GM19043 (cell line): ENCODE measurements at regions not wholly inside any gene's neighbourhood (a gene's known extent, or its start where the extent isn't known, plus 50 kb on each side); places are given as distances from the start of the nearest gene placed in this dataset.

Experiments used
- ATAC-seq: cut with Tn5 transposase; IDR thresholded peaks from one replicate; pipeline ENCODE4 v1.9.1; 2021; ENCODE audit warnings: low read depth; ENCODE audit not compliant: unreplicated experiment

GRCh38 chr2:52127527-52127926 lies 1095.6 kb upstream of the NRXN1 start:
- ATAC-seq, result no peak

- no peak for ATAC-seq
Observed at GRCh38 chr2:52117299-52117698, 1085.4 kb upstream of the NRXN1 start.

DNA sequence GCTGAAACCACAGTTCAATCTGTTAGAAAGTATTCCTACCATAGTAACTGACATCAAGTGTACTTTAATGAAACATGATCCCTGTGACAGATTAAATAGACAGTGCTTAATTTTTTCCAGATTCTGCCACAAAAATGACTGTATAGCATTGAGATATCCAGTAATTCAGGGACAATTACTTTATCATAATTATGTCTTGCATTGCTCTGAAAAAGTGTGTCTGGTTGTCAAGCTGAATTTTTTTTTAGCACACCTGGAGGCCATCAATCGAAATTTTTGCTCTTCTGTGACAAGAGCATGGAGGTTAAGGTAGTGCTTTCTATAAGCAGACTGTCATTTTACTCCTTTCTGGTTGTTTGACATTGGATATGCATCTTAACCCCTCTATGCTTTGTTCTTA lies 1083.8 kb upstream of the NRXN1 start:
- ATAC-seq, result no peak

DNA sequence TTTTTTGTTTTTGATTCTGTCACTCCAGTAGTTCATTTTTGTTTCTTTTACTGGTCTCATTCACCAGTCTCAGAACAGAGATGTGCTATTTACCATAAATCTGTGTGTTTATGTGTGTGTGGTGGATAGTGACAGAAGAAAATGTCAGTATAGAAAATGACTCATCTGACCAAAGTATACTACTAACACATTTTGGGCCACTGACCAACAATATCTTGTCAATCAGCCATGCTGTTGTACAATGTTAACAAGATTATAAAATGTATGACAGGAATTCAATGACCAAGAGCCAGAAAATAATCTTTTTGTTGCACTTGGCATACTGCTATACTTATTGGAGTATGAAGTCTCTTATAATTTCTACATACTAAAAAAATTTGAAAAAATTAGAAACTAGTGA lies 1081.4 kb upstream of the NRXN1 start:
- no peak for ATAC-seq

- no peak for ATAC-seq
Observed at GRCh38 chr2:52112141-52112540, 1080.2 kb upstream of the NRXN1 start.

DNA sequence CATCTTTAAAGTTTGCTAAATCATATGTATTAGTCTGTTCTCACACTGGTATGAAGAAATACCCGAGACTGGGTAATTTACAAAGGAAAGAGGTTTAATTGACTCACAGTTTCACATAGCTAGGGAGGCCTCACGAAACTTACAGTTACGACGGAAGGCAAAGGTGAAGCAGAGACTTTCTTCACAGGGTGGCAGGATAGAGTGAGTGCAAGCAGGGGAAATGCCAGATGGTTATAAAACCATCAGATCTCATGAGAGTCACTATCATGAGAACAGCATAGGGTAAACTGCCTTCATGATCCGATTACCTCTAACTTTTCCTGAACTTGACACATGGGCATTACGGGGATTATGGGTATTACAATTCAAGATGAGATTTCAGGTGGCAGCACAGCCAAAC lies 1075.2 kb upstream of the NRXN1 start:
- ATAC-seq, result no peak

- no peak for ATAC-seq
Observed at GRCh38 chr2:52097071-52097470, 1065.1 kb upstream of the NRXN1 start.

- no peak for ATAC-seq
Observed at GRCh38 chr2:52084759-52085158, 1052.8 kb upstream of the NRXN1 start.

- no peak for ATAC-seq
Observed at GRCh38 chr2:52083214-52083613, 1051.3 kb upstream of the NRXN1 start.

- ATAC-seq, result no peak
Observed at GRCh38 chr2:52082646-52083045, 1050.7 kb upstream of the NRXN1 start.

DNA sequence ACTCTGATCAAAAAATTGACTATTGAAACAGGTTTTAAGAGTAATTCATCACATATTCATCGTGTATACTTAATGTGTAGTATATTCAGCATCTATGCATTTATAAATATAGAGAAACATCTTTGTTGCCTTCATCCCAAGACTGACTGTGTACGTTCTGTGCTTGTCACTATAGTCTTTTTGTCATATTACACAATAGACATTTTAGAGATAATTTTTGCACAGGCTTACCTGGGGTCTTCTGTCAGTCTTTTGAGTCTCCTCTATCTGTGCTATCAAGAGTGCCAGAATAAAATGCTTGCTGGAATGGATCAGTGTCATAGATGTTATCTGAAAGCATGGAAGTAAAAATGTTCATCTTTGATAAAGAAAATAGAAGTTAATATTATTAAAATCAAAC lies 1047.7 kb upstream of the NRXN1 start:
- no peak for ATAC-seq

GRCh38 chr2:52077159-52077558 lies 1045.2 kb upstream of the NRXN1 start:
- no peak for ATAC-seq

- no peak for ATAC-seq
Observed at GRCh38 chr2:52074130-52074719, 1042.3 kb upstream of the NRXN1 start.

GRCh38 chr2:52072949-52073348 lies 1041.0 kb upstream of the NRXN1 start:
- ATAC-seq, result no peak

- no peak for ATAC-seq
Observed at GRCh38 chr2:52070665-52071064, 1038.7 kb upstream of the NRXN1 start.

DNA sequence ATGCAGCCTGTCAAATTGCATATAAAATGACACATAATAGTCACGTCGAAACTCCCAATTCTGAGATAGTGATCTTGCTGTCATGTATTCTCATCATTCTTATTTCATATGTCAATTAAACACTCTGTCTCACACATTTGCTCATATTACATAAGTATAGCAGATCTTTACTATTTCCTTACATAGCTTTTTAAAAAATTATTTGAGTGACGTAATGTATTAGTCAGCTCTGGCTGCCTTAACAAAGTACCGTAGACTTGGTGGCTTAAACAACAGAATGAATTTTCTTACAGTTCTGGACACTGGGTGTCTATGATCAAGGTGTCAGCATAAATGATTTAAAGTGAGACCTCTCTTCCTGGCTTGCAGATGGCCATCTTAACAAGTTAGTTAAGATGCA lies 1032.3 kb upstream of the NRXN1 start:
- no peak for ATAC-seq

GRCh38 chr2:52054824-52055223 lies 1022.9 kb upstream of the NRXN1 start:
- ATAC-seq, result no peak

- no peak for ATAC-seq
Observed at GRCh38 chr2:52036853-52037252, 1004.9 kb upstream of the NRXN1 start.

GRCh38 chr2:52036024-52036423 lies 1004.1 kb upstream of the NRXN1 start:
- no peak for ATAC-seq

DNA sequence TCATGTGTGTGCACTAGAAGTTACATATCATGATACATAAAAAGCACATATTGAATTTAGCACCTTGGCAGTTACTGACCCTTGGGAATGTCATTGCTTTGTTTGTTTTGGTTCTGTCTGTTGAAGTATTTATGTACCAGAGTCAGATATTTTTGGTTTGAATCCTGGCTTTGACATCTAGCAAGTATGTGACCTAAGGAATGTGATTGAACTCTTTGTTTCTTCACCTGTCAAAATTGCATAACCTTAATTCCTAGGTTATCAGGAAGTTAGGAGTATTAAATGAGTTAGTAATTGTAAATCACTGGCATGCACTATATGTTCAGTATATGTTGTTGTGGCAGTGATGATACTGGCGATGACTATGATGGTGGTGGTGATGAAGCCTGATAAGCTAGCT lies 1003.5 kb upstream of the NRXN1 start:
- no peak for ATAC-seq

DNA sequence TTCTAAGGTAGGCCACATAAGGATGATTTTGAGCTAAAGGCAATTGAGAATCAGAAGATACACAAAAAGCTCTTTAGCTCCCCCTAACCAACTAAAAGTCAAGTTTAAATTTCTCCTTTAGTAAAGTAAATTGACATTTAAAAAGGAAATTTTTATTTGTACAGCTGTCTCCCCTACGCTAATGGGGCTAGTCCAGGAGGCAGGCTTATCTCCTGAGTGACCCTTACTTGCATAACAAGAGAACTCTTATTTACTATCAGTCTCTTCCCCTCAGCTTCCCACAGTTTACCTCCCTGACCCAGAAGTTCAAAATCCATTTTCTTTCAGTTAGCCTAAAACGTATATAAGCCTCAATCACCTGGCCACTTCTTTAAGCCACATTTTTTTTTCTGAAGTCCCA lies 1002.8 kb upstream of the NRXN1 start:
- no peak for ATAC-seq

GRCh38 chr2:52022006-52022405 lies 990.1 kb upstream of the NRXN1 start:
- no peak for ATAC-seq

GRCh38 chr2:52017646-52018235 lies 985.8 kb upstream of the NRXN1 start:
- ATAC-seq, result no peak
